Natural killer cell (primary cell): ENCODE measurements at regions not wholly inside any gene's neighbourhood (a gene's known extent, or its start where the extent isn't known, plus 50 kb on each side); places are given as distances from the start of the nearest gene placed in this dataset.

Source experiments
- ATAC-seq, 3 donors: fragments of 150-1000 bp in 2 of 3; fragments of 200-7000 bp in 1 of 3; cut with Tn5 transposase; 1 replicate in 1 of 3; 2 replicates in 2 of 3; pipeline ENCODE4 v1.10.0; 2021; ENCODE audit warnings: mild to moderate bottlenecking in 2 of 3, moderate library complexity in 2 of 3
- DNase-seq, 2 donors: peaks; one replicate each; pipeline versions ENCODE4 v3.0.0 to v3.0.0-alpha.2; 2013 to 2021; ENCODE audit warnings: mixed read lengths in 1 of 2
- H3K27ac ChIP-seq: one replicate; pipeline ENCODE4 v1.5.1; 2013; ENCODE audit warnings: mild to moderate bottlenecking, low read length
- H3K27me3 ChIP-seq: one replicate; pipeline ENCODE4 v1.6.1; 2013; ENCODE audit warnings: low read length; ENCODE audit not compliant: control insufficient read depth, insufficient read depth
- H3K36me3 ChIP-seq: one replicate; pipeline ENCODE4 v1.6.1; 2013; ENCODE audit warnings: low read length; ENCODE audit not compliant: control insufficient read depth, insufficient read depth
- H3K4me1 ChIP-seq: one replicate; pipeline ENCODE4 v1.6.1; 2013; ENCODE audit warnings: low read length; ENCODE audit not compliant: control insufficient read depth, insufficient read depth
- H3K4me3 ChIP-seq: one replicate; pipeline ENCODE4 v1.5.1; 2013; ENCODE audit warnings: low read length
- H3K9me3 ChIP-seq: one replicate; pipeline ENCODE4 v1.6.1; 2013; ENCODE audit warnings: low read length; ENCODE audit not compliant: control insufficient read depth, insufficient read depth
- H3K27ac Mint-ChIP-seq, 2 donors: one replicate each; pipeline ENCODE4 v1.8.0; 2022; ENCODE audit warnings: mild to moderate bottlenecking in 2 of 2, mixed read lengths in 2 of 2, moderate library complexity in 1 of 2
- H3K27me3 Mint-ChIP-seq, 2 donors: one replicate each; pipeline ENCODE4 v1.8.0; 2022; ENCODE audit warnings: low read depth in 2 of 2, mixed read lengths in 2 of 2
- H3K36me3 Mint-ChIP-seq: one replicate; pipeline ENCODE4 v1.8.0; 2022; ENCODE audit warnings: mixed read lengths
- H3K4me1 Mint-ChIP-seq, 2 donors: one replicate each; pipeline ENCODE4 v1.8.0; 2022; ENCODE audit warnings: mixed read lengths in 2 of 2
- H3K4me3 Mint-ChIP-seq: one replicate; pipeline ENCODE4 v1.8.0; 2022; ENCODE audit warnings: mild to moderate bottlenecking, moderate library complexity, mixed read lengths
- H3K9me3 Mint-ChIP-seq, 2 donors: one replicate each; pipeline ENCODE4 v1.8.0; 2022; ENCODE audit warnings: mixed read lengths in 2 of 2
- CTCF ChIP-seq: fragments of 200-600 bp; IDR thresholded peaks from one replicate; pipeline ENCODE4 v1.8.0; 2022; ENCODE audit warnings: antibody characterized with exemption
- WGBS: methylation state at CpG from one replicate; pipeline ENCODE4 v1.1.7; 2013; ENCODE audit warnings: missing lambda C conversion rate; ENCODE audit not compliant: insufficient coverage; 5-methylcytosine and 5-hydroxymethylcytosine counted together
- intact Hi-C: fragments of 100-400 bp; cut with micrococcal nuclease; formaldehyde crosslinking; loops from one replicate; pipeline ENCODE4 v1.14.2; 2022

- Histone ChIP-seq H3K36me3 (no peaks in the 10 kb centered on the region), H3K27ac (no peak overlapping the region), H3K27me3 (no peaks in the 10 kb centered on the region), H3K9me3 (no peaks in the 10 kb centered on the region), H3K4me3 (no peak overlapping the region), H3K4me1 (no peaks in the 10 kb centered on the region)
- Mint-ChIP-seq H3K36me3 (no peaks in the 10 kb centered on the region), H3K27me3 (peaks cover 0 to 8% of the 10 kb centered on the region in 2 donors), H3K4me1 (peaks cover 0 to 11% of the 10 kb centered on the region in 2 donors), H3K27ac (no peak overlapping the region), H3K9me3 (peaks cover 0 to 2% of the 10 kb centered on the region in 2 donors), H3K4me3 (no peak overlapping the region)
- intact Hi-C loops = no loop called here
- DNase-seq (no peak), ATAC-seq (no peak)
- WGBS = 89% methylated on average over 15 of the region's 15 CpGs
- TF ChIP-seq CTCF = no peak
Observed at GRCh38 chrX:73768886-73769285, 83.6 kb downstream of the XIST start.

GRCh38 chrX:73768160-73768559 lies 84.4 kb downstream of the XIST start:
- no peak for TF ChIP-seq CTCF
- Histone ChIP-seq H3K36me3 (no peaks in the 10 kb centered on the region), H3K9me3 (no peaks in the 10 kb centered on the region), H3K27me3 (no peaks in the 10 kb centered on the region), H3K4me1 (no peaks in the 10 kb centered on the region), H3K4me3 (no peak overlapping the region), H3K27ac (no peak overlapping the region)
- Mint-ChIP-seq H3K9me3 (no peaks in the 10 kb centered on the region), H3K4me1 (peaks cover 0 to 11% of the 10 kb centered on the region in 2 donors), H3K36me3 (no peaks in the 10 kb centered on the region), H3K4me3 (no peak overlapping the region), H3K27ac (no peak overlapping the region), H3K27me3 (peaks cover 0 to 8% of the 10 kb centered on the region in 2 donors)
- WGBS = 82% methylated on average over 7 of the region's 7 CpGs
- intact Hi-C loops = no loop called here
- DNase-seq (no peak), ATAC-seq (no peak)

- peak overlapping the region in 1 of 2 donors; percentile 10 for H3K27ac Mint-ChIP-seq
- no peaks in the 10 kb centered on the region for H3K9me3 Mint-ChIP-seq
- Histone ChIP-seq H3K4me3 (no peak overlapping the region), H3K9me3 (no peaks in the 10 kb centered on the region), H3K27ac (no peak overlapping the region), H3K27me3 (no peaks in the 10 kb centered on the region), H3K4me1 (no peaks in the 10 kb centered on the region), H3K36me3 (no peaks in the 10 kb centered on the region)
- H3K4me3 Mint-ChIP-seq = no peak overlapping the region
- DNase-seq = no peak
- H3K36me3 Mint-ChIP-seq = no peaks in the 10 kb centered on the region
- no peak for TF ChIP-seq CTCF
- peaks cover 0 to 11% of the 10 kb centered on the region in 2 donors for H3K4me1 Mint-ChIP-seq
- ATAC-seq = peak in 1 of 3 donors; percentile 32
- peaks cover 0 to 7% of the 10 kb centered on the region in 2 donors for H3K27me3 Mint-ChIP-seq
- intact Hi-C loops = no loop called here
Observed at GRCh38 chrX:73767017-73767416, 85.5 kb downstream of the XIST start.

- H3K27ac ChIP-seq = no peak overlapping the region
- no peak overlapping the region for H3K27ac Mint-ChIP-seq
- no peaks in the 10 kb centered on the region for H3K9me3 ChIP-seq
- H3K4me3 ChIP-seq = no peak overlapping the region
- H3K9me3 Mint-ChIP-seq = no peaks in the 10 kb centered on the region
- no peaks in the 10 kb centered on the region for H3K4me1 ChIP-seq
- H3K27me3 Mint-ChIP-seq = peaks cover 0 to under 1% of the 10 kb centered on the region in 2 donors
- intact Hi-C loops = no loop called here
- no peak for TF ChIP-seq CTCF
- no peaks in the 10 kb centered on the region for H3K27me3 ChIP-seq
- no peak for ATAC-seq
- H3K36me3 Mint-ChIP-seq = no peaks in the 10 kb centered on the region
- no peaks in the 10 kb centered on the region for H3K36me3 ChIP-seq
- WGBS = 79% methylated on average over 2 of the region's 2 CpGs
- no peak overlapping the region for H3K4me3 Mint-ChIP-seq
- peaks cover 0 to 11% of the 10 kb centered on the region in 2 donors for H3K4me1 Mint-ChIP-seq
- DNase-seq = no peak
Observed at GRCh38 chrX:73766431-73766795, 86.1 kb downstream of the XIST start.
